SU-DHL-6 (cell line): ENCODE measurements at regions not wholly inside any gene's neighbourhood (a gene's known extent, or its start where the extent isn't known, plus 50 kb on each side); places are given as distances from the start of the nearest gene placed in this dataset.

Source experiments
- CTCF ChIP-seq: fragments of 200-600 bp; sonication (generic); IDR thresholded peaks from one replicate; pipeline ENCODE4 v1.5.1; 2017; ENCODE audit warnings: antibody characterized with exemption, mild to moderate bottlenecking, low read length, moderate library complexity; ENCODE audit not compliant: insufficient read depth, poor library complexity, severe bottlenecking
- EZH2phosphoT487 ChIP-seq: fragments of 200-600 bp; sonication (generic), shearing (Covaris generic); conservative IDR thresholded peaks from 2 replicates; pipeline ENCODE4 v1.6.1; 2018; ENCODE audit warnings: mild to moderate bottlenecking, antibody characterized with exemption, low read length, moderate library complexity, mixed read lengths

GRCh38 chr15:95737060-95737459, 593.4 kb upstream of the NR2F2 start:
- TF ChIP-seq CTCF = no peak
- TF ChIP-seq EZH2phosphoT487 = no peak
